OCI-LY7 (cell line): ENCODE measurements at regions not wholly inside any gene's neighbourhood (a gene's known extent, or its start where the extent isn't known, plus 50 kb on each side); places are given as distances from the start of the nearest gene placed in this dataset.

Experiments used
- EZH2phosphoT487 ChIP-seq: fragments of 200-600 bp; sonication (generic); IDR thresholded peaks from 2 replicates; pipeline ENCODE4 v1.6.1; 2018; ENCODE audit warnings: low read depth, borderline replicate concordance, mild to moderate bottlenecking, mixed run types, antibody characterized with exemption, low read length, moderate library complexity, mixed read lengths
- TF ChIP-seq, protein P1 (sequence below): fragments of 200-600 bp; sonication (generic); conservative IDR thresholded peaks from 2 replicates; pipeline ENCODE4 v1.5.1; 2014; ENCODE audit warnings: mild to moderate bottlenecking, antibody characterized with exemption, low read length, moderate library complexity, mixed read lengths

DNA sequence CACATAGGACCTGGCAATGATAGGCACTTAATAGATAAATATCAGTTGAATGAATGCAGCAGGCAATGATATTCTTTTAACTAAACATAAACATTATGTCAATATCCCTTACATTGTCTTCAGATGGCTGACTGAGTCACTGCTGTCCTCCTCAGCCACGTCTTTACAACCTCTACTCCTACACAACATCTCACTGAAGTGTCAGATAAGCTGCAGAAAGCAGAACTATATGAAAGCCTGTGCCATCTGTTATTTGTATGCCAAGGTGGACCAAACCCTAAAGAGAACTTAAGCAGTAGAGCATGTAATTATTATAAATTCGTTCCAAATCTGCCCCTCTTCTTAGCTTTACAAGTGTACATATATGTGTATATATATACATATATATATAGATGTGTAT, 271.2 kb downstream of the RASEF start:
- TF ChIP-seq EZH2phosphoT487: no peak
- TF ChIP-seq, protein P1, sequence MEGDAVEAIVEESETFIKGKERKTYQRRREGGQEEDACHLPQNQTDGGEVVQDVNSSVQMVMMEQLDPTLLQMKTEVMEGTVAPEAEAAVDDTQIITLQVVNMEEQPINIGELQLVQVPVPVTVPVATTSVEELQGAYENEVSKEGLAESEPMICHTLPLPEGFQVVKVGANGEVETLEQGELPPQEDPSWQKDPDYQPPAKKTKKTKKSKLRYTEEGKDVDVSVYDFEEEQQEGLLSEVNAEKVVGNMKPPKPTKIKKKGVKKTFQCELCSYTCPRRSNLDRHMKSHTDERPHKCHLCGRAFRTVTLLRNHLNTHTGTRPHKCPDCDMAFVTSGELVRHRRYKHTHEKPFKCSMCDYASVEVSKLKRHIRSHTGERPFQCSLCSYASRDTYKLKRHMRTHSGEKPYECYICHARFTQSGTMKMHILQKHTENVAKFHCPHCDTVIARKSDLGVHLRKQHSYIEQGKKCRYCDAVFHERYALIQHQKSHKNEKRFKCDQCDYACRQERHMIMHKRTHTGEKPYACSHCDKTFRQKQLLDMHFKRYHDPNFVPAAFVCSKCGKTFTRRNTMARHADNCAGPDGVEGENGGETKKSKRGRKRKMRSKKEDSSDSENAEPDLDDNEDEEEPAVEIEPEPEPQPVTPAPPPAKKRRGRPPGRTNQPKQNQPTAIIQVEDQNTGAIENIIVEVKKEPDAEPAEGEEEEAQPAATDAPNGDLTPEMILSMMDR: no peak
